ENCODE measurements at regions not wholly inside any gene's neighbourhood (a gene's known extent, or its start where the extent isn't known, plus 50 kb on each side); places are given as distances from the start of the nearest gene placed in this dataset.

DNA sequence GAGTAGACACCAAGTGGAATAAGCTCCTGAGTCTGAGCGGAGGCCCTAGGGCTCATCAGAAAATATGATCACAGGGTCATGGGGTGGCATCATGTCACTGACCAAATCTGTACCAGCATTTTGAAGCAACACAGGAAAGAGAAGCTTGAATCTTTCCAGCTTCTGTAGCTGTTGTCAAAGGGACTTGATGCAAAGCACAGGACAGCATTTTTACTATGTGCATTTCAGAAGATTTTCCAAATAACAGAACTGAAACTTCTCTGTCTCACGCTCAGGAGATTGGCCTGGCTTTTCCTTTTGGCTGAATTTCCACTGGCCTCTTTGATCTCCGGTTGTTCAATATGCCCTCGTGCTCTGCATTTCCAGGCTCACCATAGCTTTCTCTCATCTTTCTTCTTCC lies 127.2 kb upstream of the ATP1B1 start:
- DNase-seq (ENCODE audit: low spot score) (no peak), ATAC-seq (ENCODE audit: insufficient number of reproducible peaks, low FRiP score, low read depth) (no peak)
- Histone ChIP-seq H3K27me3 (replicated peaks; ENCODE audit: insufficient read depth) (no peaks in the 10 kb centered on the region), H3K4me3 (no peak overlapping the region), H3K36me3 (no peaks in the 10 kb centered on the region), H3K9me3 (no peaks in the 10 kb centered on the region), H3K27ac (no peak overlapping the region), H3K4me1 (ENCODE audit: control insufficient read depth in 1 of 2, low read depth in 2 of 2) (no peaks in the 10 kb centered on the region)
- TF ChIP-seq, protein P1, sequence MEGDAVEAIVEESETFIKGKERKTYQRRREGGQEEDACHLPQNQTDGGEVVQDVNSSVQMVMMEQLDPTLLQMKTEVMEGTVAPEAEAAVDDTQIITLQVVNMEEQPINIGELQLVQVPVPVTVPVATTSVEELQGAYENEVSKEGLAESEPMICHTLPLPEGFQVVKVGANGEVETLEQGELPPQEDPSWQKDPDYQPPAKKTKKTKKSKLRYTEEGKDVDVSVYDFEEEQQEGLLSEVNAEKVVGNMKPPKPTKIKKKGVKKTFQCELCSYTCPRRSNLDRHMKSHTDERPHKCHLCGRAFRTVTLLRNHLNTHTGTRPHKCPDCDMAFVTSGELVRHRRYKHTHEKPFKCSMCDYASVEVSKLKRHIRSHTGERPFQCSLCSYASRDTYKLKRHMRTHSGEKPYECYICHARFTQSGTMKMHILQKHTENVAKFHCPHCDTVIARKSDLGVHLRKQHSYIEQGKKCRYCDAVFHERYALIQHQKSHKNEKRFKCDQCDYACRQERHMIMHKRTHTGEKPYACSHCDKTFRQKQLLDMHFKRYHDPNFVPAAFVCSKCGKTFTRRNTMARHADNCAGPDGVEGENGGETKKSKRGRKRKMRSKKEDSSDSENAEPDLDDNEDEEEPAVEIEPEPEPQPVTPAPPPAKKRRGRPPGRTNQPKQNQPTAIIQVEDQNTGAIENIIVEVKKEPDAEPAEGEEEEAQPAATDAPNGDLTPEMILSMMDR (IDR thresholded peaks at IDR 0.05) = no peak

DNA sequence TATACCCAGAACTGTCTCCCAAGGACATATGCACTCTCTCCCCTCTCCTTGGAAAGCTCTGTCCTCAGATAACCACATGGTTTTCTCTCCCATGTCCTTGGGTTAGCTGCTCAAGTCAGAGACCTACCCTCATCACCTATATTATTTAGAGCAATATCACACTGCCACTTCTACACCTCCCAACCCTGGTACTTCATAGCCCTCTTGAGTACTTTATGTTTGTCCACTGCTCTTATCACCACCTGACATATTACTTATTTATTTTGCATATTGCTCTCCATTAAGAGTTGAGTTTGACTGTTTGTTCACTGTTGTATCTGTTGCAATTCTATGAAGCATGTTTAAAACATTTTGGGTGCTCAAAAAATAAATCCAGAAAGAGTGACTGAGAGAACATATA lies 126.3 kb upstream of the ATP1B1 start:
- Histone ChIP-seq H3K27ac (no peak overlapping the region), H3K36me3 (no peaks in the 10 kb centered on the region), H3K27me3 (replicated peaks; ENCODE audit: insufficient read depth) (no peaks in the 10 kb centered on the region), H3K4me3 (no peak overlapping the region), H3K4me1 (ENCODE audit: control insufficient read depth in 1 of 2, low read depth in 2 of 2) (no peaks in the 10 kb centered on the region), H3K9me3 (no peaks in the 10 kb centered on the region)
- DNase-seq (ENCODE audit: low spot score) (no peak), ATAC-seq (ENCODE audit: insufficient number of reproducible peaks, low FRiP score, low read depth) (no peak)
- TF ChIP-seq, protein P1 (IDR thresholded peaks at IDR 0.05) = no peak

DNA sequence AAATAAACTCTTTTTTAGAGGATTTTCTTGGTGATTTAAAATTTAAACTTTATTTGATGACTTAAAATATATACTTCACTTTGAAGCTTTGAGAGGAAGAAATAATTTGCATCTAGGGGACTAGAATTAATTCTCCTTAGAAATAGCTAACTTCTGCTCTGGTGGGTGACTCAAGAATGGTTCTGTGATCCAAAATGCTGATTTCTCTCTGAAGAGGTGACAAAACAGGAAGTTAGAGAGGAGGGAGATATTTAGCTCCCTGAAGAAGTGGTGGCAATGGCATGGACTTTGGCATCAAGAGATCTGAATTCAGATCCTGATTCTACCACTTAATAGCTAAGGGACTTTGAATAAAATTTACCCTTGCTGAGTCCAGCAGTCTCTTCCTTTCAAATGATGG lies 125.8 kb upstream of the ATP1B1 start:
- Histone ChIP-seq H3K9me3 (no peaks in the 10 kb centered on the region), H3K4me1 (ENCODE audit: control insufficient read depth in 1 of 2, low read depth in 2 of 2) (no peaks in the 10 kb centered on the region), H3K27ac (no peak overlapping the region), H3K36me3 (no peaks in the 10 kb centered on the region), H3K4me3 (no peak overlapping the region), H3K27me3 (replicated peaks; ENCODE audit: insufficient read depth) (no peaks in the 10 kb centered on the region)
- DNase-seq (ENCODE audit: low spot score) (no peak), ATAC-seq (ENCODE audit: insufficient number of reproducible peaks, low FRiP score, low read depth) (no peak)
- TF ChIP-seq, protein P1 (IDR thresholded peaks at IDR 0.05) = no peak

DNA sequence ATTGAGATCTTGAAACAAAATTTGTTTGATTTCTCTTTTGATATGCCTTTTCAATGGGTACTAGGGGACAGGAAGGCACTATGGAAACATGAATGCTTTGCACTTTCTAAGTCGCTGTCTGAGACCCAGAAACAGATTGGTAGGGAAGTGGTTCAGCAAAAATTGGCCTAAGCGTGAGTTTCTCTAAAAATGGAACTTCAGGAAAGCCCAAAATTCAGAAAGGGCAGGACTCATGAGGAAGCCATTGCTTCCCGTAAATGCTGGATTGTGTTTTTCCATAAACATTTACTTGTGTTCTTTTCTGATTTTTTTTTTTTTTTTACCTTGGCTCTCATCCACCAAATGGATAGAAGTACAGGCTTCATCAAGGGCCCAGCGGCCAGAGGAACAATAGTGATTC lies 123.7 kb upstream of the ATP1B1 start:
- TF ChIP-seq, protein P1 (IDR thresholded peaks at IDR 0.05) = no peak
- no peaks in the 10 kb centered on the region for H3K36me3 ChIP-seq

DNA sequence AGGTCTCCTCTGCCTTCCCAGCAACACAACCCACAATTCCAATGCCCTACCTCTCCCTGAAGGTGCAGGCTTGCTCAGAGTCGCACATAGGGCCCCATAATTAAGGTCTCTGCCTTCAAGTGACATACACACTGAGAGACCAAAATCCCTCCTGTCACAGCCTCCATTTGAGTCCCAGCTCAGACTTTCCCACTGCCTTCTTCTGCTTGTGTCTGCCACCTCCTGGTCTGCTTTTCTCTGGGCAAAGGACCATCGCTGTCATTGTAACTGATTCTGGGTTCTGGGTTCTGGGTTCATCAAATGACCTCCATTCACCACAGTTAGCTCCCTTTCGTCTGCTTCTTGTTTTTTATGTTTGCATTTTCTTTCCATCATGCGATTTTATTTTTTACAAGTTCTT lies 119.2 kb upstream of the ATP1B1 start:
- Histone ChIP-seq H3K4me1 (ENCODE audit: control insufficient read depth in 1 of 2, low read depth in 2 of 2) (no peaks in the 10 kb centered on the region), H3K36me3 (no peaks in the 10 kb centered on the region), H3K9me3 (no peaks in the 10 kb centered on the region), H3K4me3 (no peak overlapping the region), H3K27me3 (replicated peaks; ENCODE audit: insufficient read depth) (no peaks in the 10 kb centered on the region), H3K27ac (no peak overlapping the region)
- DNase-seq (ENCODE audit: low spot score) = no peak
- ATAC-seq (ENCODE audit: insufficient number of reproducible peaks, low FRiP score, low read depth) = no peak
- TF ChIP-seq, protein P1 (IDR thresholded peaks at IDR 0.05) = no peak

More for the DNA sequence above, 123.7 kb upstream of the ATP1B1 start:
- H3K4me3 ChIP-seq = no peak overlapping the region
- no peaks in the 10 kb centered on the region for H3K4me1 ChIP-seq (ENCODE audit: control insufficient read depth in 1 of 2, low read depth in 2 of 2)
- H3K9me3 ChIP-seq = no peaks in the 10 kb centered on the region
- DNase-seq (ENCODE audit: low spot score) = no peak
- no peak for ATAC-seq (ENCODE audit: insufficient number of reproducible peaks, low FRiP score, low read depth)
- H3K27ac ChIP-seq = no peak overlapping the region
- no peaks in the 10 kb centered on the region for H3K27me3 ChIP-seq (replicated peaks; ENCODE audit: insufficient read depth)

All from thoracic aorta (tissue), 2 donors.